PC-3 (cell line): ENCODE measurements at regions not wholly inside any gene's neighbourhood (a gene's known extent, or its start where the extent isn't known, plus 50 kb on each side); places are given as distances from the start of the nearest gene placed in this dataset.

Source experiments
- ATAC-seq: fragments of 200-7000 bp; cut with Tn5 transposase; 2 replicates; pipeline ENCODE4 v1.9.1; 2020; ENCODE audit warnings: mild to moderate bottlenecking, moderate library complexity
- BruUV-seq: library from RNA; stranded (reverse); fragments of 400-500 nt; replicated peaks from 2 replicates; lab custom pipeline; 2021; lab: Mats Ljungman, UMichigan
- CTCF ChIA-PET: fragments of 300-600 bp; sonication (Branson Sonifier 250); formaldehyde crosslinking; loops from one replicate; lab custom pipeline; 2022; ENCODE audit warnings: antibody characterized with exemption; lab: Charles Lee
- POLR2A ChIA-PET: fragments of 300-600 bp; sonication (Branson Sonifier 250); formaldehyde crosslinking; loops from one replicate; lab custom pipeline; 2022; ENCODE audit warnings: antibody characterized with exemption; ENCODE audit not compliant: unreplicated experiment; lab: Charles Lee
- DNase-seq: peaks from one replicate; pipeline ENCODE4 v3.0.0-alpha.2; 2015
- H2AFZ ChIP-seq: fragments of 300-600 bp; sonication (generic); 2 replicates; pipeline ENCODE4 v1.6.0; 2016; ENCODE audit warnings: antibody characterized with exemption, low read length
- H3F3A ChIP-seq: fragments of 300-600 bp; sonication (generic); one replicate; pipeline ENCODE4 v1.6.0; 2017; ENCODE audit warnings: antibody characterized with exemption, low read length, control low read depth, mild to moderate bottlenecking; ENCODE audit not compliant: unreplicated experiment
- H3K27ac ChIP-seq: fragments of 300-600 bp; sonication (generic); 2 replicates; pipeline ENCODE4 v1.5.1; 2016; ENCODE audit warnings: mild to moderate bottlenecking, low read length
- H3K27me3 ChIP-seq: fragments of 300-600 bp; sonication (generic); 2 replicates; pipeline ENCODE4 v1.6.1; 2016; ENCODE audit warnings: low read length, mixed read lengths
- H3K36me3 ChIP-seq: fragments of 300-600 bp; sonication (generic); 2 replicates; pipeline ENCODE4 v1.6.1; 2016; ENCODE audit warnings: low read depth, mixed run types, low read length, mixed read lengths
- H3K4me1 ChIP-seq: fragments of 300-600 bp; sonication (generic); 2 replicates; pipeline ENCODE4 v1.5.1; 2016; ENCODE audit warnings: low read length; ENCODE audit not compliant: insufficient read depth
- H3K4me2 ChIP-seq: fragments of 300-600 bp; sonication (generic); 2 replicates; pipeline ENCODE4 v1.6.0; 2016; ENCODE audit warnings: low read length
- H3K4me3 ChIP-seq: fragments of 300-600 bp; sonication (generic); 2 replicates; pipeline ENCODE4 v1.5.1; 2016; ENCODE audit warnings: mild to moderate bottlenecking, low read length, mixed read lengths
- H3K79me2 ChIP-seq: fragments of 300-600 bp; sonication (generic); 2 replicates; pipeline ENCODE4 v1.6.1; 2017; ENCODE audit warnings: low read length, mixed read lengths
- H3K9ac ChIP-seq: fragments of 300-600 bp; sonication (generic); 2 replicates; pipeline ENCODE4 v1.6.0; 2016; ENCODE audit warnings: mild to moderate bottlenecking, low read length
- H3K9me2 ChIP-seq: fragments of 300-600 bp; sonication (generic); replicated peaks from 2 replicates; pipeline ENCODE4 v1.6.1; 2016; ENCODE audit warnings: mixed run types, low read length, mixed read lengths
- H3K9me3 ChIP-seq: fragments of 300-600 bp; sonication (generic); 2 replicates; pipeline ENCODE4 v1.6.1; 2016; ENCODE audit warnings: low read length, mixed read lengths
- H4K20me1 ChIP-seq: fragments of 300-600 bp; sonication (generic); 2 replicates; pipeline ENCODE4 v1.6.1; 2016; ENCODE audit warnings: low read length, mixed read lengths
- EZH2 ChIP-seq: fragments of 300-600 bp; sonication (generic); IDR thresholded peaks from one replicate; pipeline ENCODE4 v1.6.1; 2017; ENCODE audit warnings: antibody characterized with exemption, mild to moderate bottlenecking, low read length; ENCODE audit not compliant: unreplicated experiment
- EZH2phosphoT487 ChIP-seq: fragments of 300-600 bp; sonication (generic); IDR thresholded peaks from 2 replicates; pipeline ENCODE4 v1.6.1; 2018; ENCODE audit warnings: mild to moderate bottlenecking, antibody characterized with exemption, low read length, borderline replicate concordance
- intact Hi-C: fragments of 100-400 bp; cut with micrococcal nuclease; formaldehyde crosslinking; loops from 2 replicates; pipeline ENCODE4 v1.9.0; 2023
- TF ChIP-seq, protein P1 (sequence below): fragments of 300-600 bp; sonication (generic); conservative IDR thresholded peaks from 2 replicates; pipeline ENCODE4 v1.5.1; 2017; ENCODE audit warnings: antibody characterized with exemption, low read depth, mild to moderate bottlenecking, low read length

DNA sequence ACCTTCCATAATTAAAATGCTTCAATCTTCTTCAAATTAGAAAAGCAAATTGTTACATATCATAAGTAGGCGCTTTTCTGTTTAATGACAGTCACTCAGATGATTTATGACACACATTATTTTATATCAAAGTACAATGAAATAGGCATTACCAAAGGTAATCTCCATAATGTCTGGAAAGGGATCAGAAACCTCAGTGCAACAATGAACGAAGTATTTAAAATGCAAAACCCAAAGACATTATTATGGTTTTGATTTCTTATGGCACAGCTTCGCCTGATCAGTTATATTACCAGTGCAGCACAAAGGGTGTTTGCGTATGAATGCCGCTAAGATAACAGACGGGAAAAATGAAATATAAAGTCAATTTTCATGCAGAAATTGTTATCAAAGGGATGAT lies 162.2 kb upstream of the MEIS1 start:
- BruUV-seq: no TSS peak
- no peak for DNase-seq

DNA sequence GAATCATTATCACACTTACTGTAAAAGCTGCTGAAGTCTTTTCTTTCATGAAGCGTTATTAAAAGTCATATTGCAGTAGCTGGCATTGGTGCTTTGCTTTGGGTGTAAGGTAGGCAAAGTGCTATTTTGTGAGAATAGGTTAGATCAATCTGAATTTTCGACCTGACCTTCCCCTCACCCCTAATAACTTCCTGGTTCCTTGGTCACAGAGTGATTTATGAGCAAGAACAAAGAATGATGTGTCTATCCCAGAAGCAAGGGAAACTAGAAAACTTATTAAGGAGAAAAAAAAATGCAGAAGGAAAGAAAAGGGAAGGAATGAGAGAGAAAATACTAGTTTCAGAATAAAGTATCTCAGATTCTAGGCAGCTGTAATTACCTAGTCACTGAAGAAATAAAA lies 163.1 kb upstream of the MEIS1 start:
- no peaks in the 10 kb centered on the region for H3K9me3 ChIP-seq
- H2AFZ ChIP-seq: no peak overlapping the region
- TF ChIP-seq, protein P1, sequence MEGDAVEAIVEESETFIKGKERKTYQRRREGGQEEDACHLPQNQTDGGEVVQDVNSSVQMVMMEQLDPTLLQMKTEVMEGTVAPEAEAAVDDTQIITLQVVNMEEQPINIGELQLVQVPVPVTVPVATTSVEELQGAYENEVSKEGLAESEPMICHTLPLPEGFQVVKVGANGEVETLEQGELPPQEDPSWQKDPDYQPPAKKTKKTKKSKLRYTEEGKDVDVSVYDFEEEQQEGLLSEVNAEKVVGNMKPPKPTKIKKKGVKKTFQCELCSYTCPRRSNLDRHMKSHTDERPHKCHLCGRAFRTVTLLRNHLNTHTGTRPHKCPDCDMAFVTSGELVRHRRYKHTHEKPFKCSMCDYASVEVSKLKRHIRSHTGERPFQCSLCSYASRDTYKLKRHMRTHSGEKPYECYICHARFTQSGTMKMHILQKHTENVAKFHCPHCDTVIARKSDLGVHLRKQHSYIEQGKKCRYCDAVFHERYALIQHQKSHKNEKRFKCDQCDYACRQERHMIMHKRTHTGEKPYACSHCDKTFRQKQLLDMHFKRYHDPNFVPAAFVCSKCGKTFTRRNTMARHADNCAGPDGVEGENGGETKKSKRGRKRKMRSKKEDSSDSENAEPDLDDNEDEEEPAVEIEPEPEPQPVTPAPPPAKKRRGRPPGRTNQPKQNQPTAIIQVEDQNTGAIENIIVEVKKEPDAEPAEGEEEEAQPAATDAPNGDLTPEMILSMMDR: no peak
- TF ChIP-seq EZH2phosphoT487 (no peak), EZH2 (no peak)
- intact Hi-C loops: no loop called here
- ATAC-seq (no peak), DNase-seq (no peak)
- ChIA-PET POLR2A (no interaction called here), CTCF (no interaction called here)
- no peak overlapping the region for H3K4me2 ChIP-seq
- H3K27ac ChIP-seq: no peak overlapping the region
- no peak overlapping the region for H3K4me3 ChIP-seq
- H3K9me2 ChIP-seq: no peaks in the 10 kb centered on the region
- H3F3A ChIP-seq: no peaks in the 10 kb centered on the region
- H3K4me1 ChIP-seq: no peaks in the 10 kb centered on the region
- no peaks in the 10 kb centered on the region for H3K36me3 ChIP-seq
- BruUV-seq: no TSS peak
- peaks cover 49% of the 10 kb centered on the region for H3K27me3 ChIP-seq
- H3K9ac ChIP-seq: no peak overlapping the region
- H3K79me2 ChIP-seq: no peaks in the 10 kb centered on the region
- no peaks in the 10 kb centered on the region for H4K20me1 ChIP-seq

More for the DNA sequence above, 162.2 kb upstream of the MEIS1 start:
- H3K4me1 ChIP-seq: no peaks in the 10 kb centered on the region
- no peaks in the 10 kb centered on the region for H3F3A ChIP-seq
- peaks cover 49% of the 10 kb centered on the region for H3K27me3 ChIP-seq
- no peaks in the 10 kb centered on the region for H3K36me3 ChIP-seq
- TF ChIP-seq EZH2 (no peak), EZH2phosphoT487 (no peak)
- TF ChIP-seq, protein P1: no peak
- H2AFZ ChIP-seq: no peak overlapping the region
- no peak for ATAC-seq
- H3K9me2 ChIP-seq: no peaks in the 10 kb centered on the region
- no peaks in the 10 kb centered on the region for H3K9me3 ChIP-seq
- no peaks in the 10 kb centered on the region for H3K79me2 ChIP-seq
- no peak overlapping the region for H3K27ac ChIP-seq
- no peak overlapping the region for H3K9ac ChIP-seq
- H3K4me3 ChIP-seq: no peak overlapping the region
- intact Hi-C loops: no loop called here
- no peak overlapping the region for H3K4me2 ChIP-seq
- ChIA-PET CTCF (no interaction called here), POLR2A (no interaction called here)
- no peaks in the 10 kb centered on the region for H4K20me1 ChIP-seq

DNA sequence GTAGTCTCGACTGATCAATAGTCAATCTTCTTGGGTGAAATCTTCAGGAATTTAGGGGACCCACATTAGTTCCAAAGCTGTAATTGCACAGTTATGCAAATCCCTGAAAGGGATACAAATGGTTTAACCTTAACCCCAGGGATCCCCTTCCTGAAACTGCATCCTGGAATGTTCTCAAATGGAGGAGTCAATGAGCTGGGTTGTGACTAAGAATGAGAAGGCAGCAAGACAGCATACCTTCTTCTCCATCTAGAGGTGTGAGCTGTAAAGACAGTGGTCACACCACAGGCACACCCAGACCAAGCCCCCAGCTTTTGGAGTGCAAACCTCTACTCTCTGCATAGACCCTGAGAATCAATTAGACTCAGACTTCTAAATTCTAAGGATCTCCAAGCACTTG lies 164.7 kb upstream of the MEIS1 start:
- DNase-seq: peak; percentile 13
- intact Hi-C loops: no loop called here
- no peak for ATAC-seq
- CTCF ChIA-PET: no interaction called here
- TF ChIP-seq, protein P1: no peak
- TF ChIP-seq EZH2: no peak
- Histone ChIP-seq H2AFZ (no peak overlapping the region), H3K9me2 (no peaks in the 10 kb centered on the region), H4K20me1 (no peaks in the 10 kb centered on the region), H3K4me1 (no peaks in the 10 kb centered on the region), H3K9ac (no peak overlapping the region), H3K36me3 (no peaks in the 10 kb centered on the region), H3K27ac (no peak overlapping the region), H3F3A (no peaks in the 10 kb centered on the region), H3K9me3 (no peaks in the 10 kb centered on the region), H3K4me2 (no peak overlapping the region), H3K4me3 (no peak overlapping the region), H3K27me3 (peaks cover 42% of the 10 kb centered on the region), H3K79me2 (no peaks in the 10 kb centered on the region)
- POLR2A ChIA-PET: no interaction called here
- BruUV-seq: no TSS peak
